NCI-H187 treated with DMSO at 0.1 percent for 48 hours (cell line): ENCODE measurements at regions not wholly inside any gene's neighbourhood (a gene's known extent, or its start where the extent isn't known, plus 50 kb on each side); places are given as distances from the start of the nearest gene placed in this dataset.

Experiments
- DNase-seq: peaks from one replicate; lab custom pipeline; 2025; lab: John Stamatoyannopoulos, UW

- peak; percentile 28 for DNase-seq
Measured at GRCh38 chr2:64221935-64222334, 77.7 kb upstream of the PELI1 start.

GRCh38 chr2:64222351-64222750 lies 78.1 kb upstream of the PELI1 start:
- no peak for DNase-seq

- DNase-seq, result no peak
Measured at GRCh38 chr2:64223055-64223454, 78.8 kb upstream of the PELI1 start.

GRCh38 chr2:64225491-64225890 lies 81.3 kb upstream of the PELI1 start:
- no peak for DNase-seq

GRCh38 chr2:64226611-64227010 lies 82.4 kb upstream of the PELI1 start:
- no peak for DNase-seq

- DNase-seq, result peak; percentile 74
Measured at GRCh38 chr2:64227603-64228125, 83.4 kb upstream of the PELI1 start.

GRCh38 chr2:64228126-64228678 lies 84.0 kb upstream of the PELI1 start:
- DNase-seq, result peak; percentile 74

GRCh38 chr2:64228918-64229317 lies 84.7 kb upstream of the PELI1 start:
- DNase-seq, result no peak

- DNase-seq, result no peak
Measured at GRCh38 chr2:64230540-64230939, 86.3 kb upstream of the PELI1 start.

- no peak for DNase-seq
Measured at GRCh38 chr2:64232266-64232665, 88.0 kb upstream of the PELI1 start.

GRCh38 chr2:64233376-64233922 lies 89.2 kb upstream of the PELI1 start:
- no peak for DNase-seq

GRCh38 chr2:64234150-64234549 lies 89.9 kb upstream of the PELI1 start:
- no peak for DNase-seq

GRCh38 chr2:64234785-64235184 lies 90.6 kb upstream of the PELI1 start:
- no peak for DNase-seq

GRCh38 chr2:64237266-64237665 lies 93.0 kb upstream of the PELI1 start:
- DNase-seq, result no peak

GRCh38 chr2:64238799-64239198 lies 94.6 kb upstream of the PELI1 start:
- DNase-seq, result no peak

GRCh38 chr2:64243081-64244036 lies 99.1 kb upstream of the PELI1 start:
- no peak for DNase-seq

GRCh38 chr2:64244037-64244416 lies 99.8 kb upstream of the PELI1 start:
- DNase-seq, result no peak

GRCh38 chr2:64245631-64246030 lies 101.4 kb upstream of the PELI1 start:
- DNase-seq, result no peak

- DNase-seq, result no peak
Measured at GRCh38 chr2:64246962-64247361, 102.7 kb upstream of the PELI1 start.

- no peak for DNase-seq
Measured at GRCh38 chr2:64249426-64249825, 105.2 kb upstream of the PELI1 start.

GRCh38 chr2:64250063-64250462 lies 105.8 kb upstream of the PELI1 start:
- no peak for DNase-seq

GRCh38 chr2:64250751-64251423 lies 106.7 kb upstream of the PELI1 start:
- no peak for DNase-seq
